ENCODE measurements at regions not wholly inside any gene's neighbourhood (a gene's known extent, or its start where the extent isn't known, plus 50 kb on each side); places are given as distances from the start of the nearest gene placed in this dataset.
"Not testable (repeated sequence)": the region's sequence is repeated elsewhere in the genome, so short reads cannot be mapped to it uniquely, and the experiment has no call there.

DNA sequence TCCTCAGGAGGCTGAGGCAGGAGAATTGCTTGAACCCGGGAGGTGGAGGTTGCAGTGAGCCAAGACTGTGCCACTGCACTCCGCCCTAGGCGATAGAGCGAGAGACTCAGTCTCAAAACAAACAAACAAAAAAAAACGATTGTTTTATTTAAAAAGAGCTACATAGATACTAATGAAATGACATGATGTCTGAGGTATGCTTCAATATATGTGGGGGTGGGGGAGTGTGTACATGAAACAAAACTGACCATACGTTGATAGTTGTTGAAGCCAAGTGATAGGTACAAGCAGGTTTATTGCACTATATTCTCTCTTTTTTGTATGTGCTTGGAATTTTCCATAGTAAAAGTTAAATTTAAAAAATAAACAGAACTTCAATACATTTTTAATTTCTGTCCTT is 240.1 kb downstream of the TFAP2A start:
- DNase-seq: no peak

DNA sequence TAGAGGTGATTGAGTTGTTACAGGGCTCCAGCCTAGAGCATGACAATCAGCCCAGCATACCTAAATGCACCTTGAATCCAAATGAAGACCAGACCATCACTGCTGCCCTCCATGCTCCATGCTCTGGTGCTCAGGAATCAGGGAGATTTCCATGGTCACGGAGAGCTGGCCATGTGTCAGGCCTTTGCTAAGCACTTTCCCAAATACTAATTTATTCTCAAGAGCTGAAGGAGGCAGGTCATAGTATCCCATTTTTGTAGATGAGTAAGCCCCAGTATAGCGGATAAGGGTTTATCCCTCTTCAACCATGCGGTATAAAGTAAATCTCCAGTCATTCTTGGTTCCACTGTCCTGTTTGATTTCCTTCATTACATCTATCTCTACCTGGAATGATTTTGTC is 240.8 kb downstream of the TFAP2A start:
- DNase-seq: no peak

DNA sequence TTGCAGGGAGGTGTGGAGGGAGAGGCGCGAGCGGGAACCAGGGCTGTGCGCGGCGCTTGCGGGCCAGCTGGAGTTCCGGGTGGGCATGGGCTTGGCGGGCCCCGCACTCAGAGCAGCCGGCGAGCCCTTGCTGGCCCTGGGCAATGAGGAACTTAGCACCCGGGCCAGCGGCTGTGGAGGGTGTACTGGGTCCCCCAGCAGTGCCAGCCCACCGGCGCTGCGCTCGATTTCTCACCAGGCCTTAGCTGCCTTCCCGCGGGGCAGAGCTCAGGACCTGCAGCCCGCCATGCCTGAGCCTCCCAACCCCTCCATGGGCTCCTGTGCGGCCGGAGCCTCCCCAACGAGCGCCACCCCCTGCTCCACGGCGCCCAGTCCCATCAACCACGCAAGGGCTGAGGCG is 243.2 kb downstream of the TFAP2A start:
- DNase-seq: not testable (repeated sequence)

DNA sequence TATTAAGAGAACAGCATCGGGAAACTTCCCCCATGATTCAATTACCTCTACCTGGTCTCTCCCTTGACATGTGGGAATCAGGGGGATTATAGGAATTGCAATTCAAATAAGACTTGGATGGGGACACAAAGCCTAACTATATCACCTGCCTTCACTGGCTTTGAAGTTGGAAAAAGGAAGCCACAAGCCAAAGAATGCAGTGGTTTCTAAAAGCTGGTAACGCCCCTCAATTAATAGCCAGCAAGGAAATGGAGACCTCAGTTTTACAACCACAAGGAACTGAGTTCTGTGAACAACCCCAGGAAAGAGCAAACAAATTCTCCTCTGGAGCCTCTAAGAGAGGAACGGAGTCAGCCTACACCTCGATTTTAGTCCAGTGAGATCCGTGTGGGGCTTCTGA is 244.1 kb downstream of the TFAP2A start:
- DNase-seq: no peak

DNA sequence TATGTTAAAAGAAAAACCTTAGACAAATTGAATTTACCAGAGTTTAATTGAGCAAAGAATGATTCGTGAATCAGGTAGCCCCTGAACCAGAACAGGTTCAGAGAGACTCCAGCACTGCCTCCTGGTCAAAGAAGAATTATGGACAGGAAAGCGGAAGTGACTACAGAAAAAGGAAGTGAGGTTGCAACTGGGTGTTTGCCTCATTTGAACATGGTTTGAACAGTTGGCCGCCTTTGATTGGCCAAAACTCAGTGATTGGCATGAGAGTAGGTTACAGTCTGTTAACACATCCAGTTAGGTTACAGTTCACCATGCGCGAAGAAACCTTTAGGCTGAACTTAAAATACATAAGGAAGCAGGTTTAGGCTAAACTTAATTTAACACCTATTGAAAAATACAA is 248.8 kb downstream of the TFAP2A start:
- DNase-seq: no peak

DNA sequence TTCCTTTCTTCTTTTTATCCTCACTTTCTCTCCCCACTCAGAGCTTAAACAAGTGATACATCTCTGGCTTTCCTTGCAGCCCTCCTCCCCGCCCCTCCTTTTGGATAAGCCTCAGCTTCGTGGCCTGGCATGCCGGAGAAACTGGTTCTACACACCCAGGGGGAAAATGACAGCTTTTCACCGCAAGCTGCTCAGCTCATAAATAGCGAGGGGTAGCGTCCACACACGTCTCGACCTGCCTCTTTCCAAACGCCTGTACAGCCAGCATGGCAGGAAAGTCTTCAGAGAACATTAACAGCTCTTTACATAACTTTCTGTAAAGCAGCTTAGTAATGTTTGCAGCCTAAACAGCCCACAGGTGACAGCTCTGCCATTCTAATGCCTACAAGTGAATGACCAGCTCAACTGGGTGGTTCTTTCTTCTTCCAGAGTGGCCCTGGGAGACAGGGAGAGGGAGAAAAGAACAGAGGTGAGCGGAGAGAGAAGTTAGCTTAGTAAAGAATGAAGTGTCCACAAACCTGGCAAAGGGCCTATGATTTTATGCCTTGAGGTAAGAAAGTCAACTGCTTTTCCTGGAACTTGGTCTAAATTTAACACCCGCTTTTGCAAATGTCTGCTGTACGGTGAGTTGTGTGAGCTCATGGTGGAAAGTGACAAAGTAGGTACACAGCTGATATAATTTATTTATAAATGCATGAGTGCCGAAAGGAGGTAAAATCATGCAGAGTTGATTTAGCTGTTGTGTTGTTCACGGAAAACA is 251.5 kb downstream of the TFAP2A start:
- DNase-seq: no peak

DNA sequence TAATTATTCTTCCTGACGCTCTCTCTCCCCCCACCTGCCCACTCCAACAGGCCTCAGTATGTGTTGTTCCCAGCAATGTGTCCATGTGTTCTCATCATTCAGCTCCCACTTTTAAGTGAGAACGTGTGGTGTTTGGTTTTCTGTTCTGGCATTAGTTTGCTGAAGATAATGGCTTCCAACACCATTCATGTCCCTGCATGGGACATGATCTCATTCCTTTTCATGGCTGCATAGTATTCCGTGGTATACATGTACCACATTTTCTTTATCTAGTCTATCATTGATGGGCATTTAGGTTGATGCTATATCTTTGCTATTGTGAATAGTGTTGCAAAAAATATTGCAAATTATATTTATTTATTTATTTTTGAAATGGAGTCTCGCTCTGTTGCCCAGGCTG is 258.0 kb downstream of the TFAP2A start:
- no peak for DNase-seq

DNA sequence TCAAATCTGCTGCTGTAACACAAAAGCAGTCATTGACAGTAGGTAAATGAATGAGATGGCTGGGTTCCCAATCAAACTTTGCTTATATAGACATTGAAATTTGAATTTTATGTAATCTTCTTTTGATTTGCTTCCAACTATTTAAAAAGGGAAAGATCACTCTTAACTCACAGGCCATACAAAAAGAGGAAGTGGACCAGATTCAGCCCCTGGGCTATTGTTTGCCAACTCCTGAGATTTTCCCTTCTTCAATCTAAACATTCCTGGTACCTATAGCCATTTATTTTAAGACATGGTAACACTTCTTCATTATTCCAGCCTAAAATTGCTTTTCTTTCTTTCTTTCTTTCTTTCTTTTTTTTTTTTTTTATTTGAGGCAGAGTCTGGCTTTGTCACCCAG is 260.6 kb downstream of the TFAP2A start:
- DNase-seq: no peak

DNA sequence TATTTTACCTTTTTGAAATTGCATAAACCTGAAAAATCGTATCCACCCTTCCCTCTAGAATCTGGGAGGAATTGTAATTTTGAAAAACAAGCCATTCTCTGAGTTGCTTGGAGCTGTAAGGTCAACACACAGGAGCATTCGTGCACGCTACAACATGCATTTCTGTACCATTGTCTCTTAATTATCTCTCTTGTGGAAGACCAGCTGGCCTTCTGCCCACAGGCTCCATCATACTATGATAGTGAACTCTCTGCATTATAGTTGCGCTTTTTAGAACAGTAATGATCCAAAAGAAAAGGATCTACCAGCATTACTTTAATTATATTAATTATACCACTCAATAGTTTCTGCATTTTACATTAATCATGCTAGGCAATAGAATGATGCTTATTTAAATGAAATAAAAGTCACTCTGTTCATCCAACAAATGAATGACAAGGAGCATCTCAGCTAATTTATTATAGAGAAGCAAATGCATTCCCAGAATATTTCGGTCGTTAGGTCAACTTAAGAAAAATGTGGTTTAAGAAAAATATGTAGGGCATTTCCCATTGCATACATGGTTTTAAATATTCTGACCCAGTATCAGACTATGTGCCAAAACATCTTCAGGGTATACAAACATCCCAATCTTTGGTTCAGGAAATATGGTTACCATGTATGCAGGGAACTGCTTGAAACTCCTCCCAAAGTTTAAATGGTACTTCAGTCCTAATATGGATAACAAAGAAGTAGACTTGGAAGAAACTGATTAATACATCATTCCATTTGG is 263.5 kb downstream of the TFAP2A start:
- peak; percentile 18 for DNase-seq

DNA sequence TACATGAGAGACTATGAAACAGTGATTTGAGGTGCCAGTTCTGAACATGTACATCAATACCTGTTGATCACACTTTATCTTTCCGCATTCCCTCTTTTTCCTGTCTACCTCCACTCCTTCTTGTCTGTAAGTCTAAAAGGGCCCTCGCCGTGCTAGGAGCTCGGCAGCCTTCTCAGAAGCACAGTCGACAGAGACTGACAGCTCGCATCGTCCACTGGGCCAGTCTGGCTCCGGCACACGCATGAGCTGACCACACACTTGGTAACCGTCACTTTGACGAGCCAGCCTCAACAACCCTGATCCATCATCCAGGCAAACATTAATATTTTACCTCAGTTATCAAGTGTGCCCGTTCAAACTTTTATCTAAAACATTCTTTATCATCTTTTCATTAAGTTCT is 265.3 kb downstream of the TFAP2A start:
- no peak for DNase-seq

DNA sequence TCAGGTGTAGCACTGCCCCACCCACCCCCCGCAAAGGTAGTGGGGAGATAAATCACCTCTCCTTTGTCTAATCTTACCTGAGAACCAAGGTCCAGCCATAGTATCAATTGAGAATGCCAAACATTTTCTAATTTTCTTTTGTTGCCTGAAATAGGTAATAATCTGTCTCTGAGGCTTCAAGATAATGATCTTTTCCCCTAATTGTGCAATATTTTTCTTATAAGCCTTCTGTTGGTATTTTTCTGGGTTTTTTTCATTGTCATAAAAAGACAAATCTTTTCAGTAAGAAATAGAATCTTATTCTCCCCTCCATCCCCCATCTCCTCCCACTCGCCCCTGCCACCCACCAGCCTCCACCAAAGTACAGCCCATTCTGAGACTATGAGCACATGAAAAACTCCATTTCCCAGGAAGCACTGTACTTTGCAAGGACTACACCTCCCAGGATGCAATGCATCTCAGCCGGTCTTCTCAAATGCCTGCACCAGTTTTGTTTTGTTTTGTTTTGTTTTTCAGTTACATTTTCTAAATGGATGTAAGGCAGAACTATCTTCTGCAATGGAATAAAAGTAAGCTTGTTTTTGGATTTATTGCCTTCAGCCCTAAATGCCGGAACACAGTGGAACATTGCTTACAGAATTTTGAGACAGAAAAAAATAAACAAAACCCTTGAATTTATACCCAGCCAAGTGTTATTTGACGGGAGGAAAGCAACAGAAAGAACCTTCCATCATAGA is 268.0 kb downstream of the TFAP2A start:
- DNase-seq: peak; percentile 7

DNA sequence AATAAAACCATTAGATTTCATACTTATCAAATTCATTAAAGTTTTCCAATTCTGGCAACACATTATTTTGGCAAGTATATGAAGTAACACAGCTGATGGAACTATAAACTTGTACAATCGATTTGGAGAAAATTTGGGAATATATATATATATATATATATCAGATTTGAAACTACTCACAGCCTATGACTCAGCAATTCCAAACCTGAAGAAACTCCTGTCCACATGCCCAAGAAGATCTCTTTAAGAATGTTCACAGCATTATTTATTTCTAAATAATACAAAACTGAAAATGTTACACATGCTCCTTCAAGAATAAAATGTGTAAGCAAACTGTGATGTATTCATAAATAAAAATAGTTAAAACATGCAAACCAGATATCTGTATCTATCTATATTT is 270.1 kb downstream of the TFAP2A start:
- no peak for DNase-seq

DNA sequence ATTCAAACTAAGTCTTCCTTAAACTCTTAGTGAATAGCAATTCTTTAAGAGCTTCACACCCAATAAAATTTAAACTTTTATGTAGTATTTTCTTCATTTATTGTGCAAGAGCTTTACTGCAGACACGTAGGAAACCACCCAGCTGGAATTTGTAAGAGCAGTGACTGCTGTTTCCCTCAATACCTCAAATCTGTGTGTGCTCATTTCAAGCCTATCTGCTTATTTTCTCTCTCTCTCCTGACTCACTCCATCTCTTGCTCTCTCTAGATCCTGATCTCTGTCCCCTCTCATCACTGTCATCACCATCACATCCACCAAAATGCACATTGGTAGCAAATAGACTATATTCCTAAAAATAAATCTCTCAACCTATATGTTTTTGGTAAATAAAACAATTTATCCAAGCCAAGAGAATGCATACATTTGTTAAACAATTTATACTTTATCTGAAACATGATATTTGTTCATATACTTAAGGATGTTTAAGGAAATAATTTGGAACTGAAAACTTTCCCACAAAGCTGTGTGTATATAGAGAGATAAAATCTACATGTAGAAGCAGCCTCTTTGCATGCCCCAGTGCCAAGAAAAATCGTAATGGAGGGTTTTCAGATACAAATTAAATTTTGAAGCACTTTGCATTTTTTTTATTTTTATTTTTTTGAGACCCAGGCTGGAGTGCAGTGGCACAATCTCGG is 273.0 kb downstream of the TFAP2A start:
- DNase-seq: no peak

DNA sequence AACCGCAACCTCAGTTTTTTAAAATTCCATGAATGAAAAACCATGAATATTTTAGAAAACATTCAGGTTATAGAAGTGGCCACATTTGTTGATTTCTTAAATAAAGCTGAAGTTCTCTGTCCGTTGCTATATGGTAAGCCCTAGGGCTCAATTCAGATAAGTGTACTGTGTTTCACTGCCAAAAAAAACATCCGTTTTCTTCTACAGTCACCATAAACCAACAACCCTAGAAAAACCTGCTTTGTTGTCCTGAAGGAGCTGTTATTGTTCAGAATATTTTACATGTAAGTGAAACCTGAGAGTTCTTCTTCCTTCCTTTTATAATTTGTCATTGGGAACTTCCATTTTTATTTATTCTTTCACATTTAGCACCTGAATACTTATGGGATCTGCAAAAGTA is 274.1 kb downstream of the TFAP2A start:
- DNase-seq: no peak

DNA sequence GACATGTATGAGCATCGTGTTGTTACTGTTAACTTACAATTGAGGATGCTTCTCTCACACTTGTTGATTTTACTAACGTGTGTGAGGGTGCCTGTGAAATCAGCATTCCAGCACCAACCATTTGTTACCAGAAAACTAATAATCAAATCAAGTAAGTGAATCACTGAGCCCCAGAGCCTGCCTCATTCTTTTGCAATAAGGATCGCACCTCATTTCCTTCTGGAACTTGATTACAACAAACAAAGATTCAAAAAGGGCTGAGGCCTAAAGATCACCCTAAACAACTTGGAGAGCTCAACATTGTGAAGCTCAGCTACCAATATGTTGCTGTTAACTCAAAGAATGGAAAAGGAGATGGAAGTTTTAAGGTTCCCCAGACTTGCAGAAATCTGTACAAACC is 274.7 kb downstream of the TFAP2A start:
- DNase-seq: no peak

DNA sequence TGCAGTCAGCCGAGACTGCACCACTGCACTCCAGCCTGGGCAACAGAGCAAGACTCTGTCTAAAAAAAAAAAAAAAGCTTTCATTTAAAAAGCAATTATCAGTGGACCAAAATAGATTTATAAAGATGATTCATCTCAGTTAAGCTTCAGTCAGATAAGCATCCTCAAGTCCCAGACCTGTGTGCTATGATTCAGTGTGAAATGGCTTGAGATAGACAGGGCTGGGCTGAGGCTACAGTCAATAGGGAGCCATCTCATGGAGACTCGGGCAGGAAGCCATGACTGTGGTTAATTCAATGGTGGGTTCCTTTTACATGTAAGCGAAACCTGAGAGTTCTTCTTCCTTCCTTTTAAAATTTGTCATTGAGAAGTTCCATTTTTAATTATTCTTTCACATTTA is 276.0 kb downstream of the TFAP2A start:
- peak; percentile 28 for DNase-seq

DNA sequence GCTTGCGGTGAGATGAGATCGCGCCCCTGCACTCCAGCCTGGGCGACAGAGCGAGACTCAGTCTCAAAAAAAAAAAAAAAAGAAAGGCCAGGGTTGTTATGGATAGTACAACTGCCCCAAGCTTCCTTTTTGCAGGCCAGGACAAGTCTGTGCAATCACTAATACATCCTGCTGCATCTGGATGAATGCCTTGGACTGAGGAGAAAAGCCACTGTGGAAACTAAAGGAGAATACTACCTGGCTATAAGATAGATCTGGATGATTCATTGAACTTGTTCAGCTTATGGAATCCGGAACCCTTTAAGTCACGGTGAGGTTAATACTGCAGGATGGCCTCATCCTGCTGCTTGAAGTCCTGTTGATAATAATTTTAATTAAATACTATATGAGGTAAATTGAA is 278.2 kb downstream of the TFAP2A start:
- DNase-seq: no peak

DNA sequence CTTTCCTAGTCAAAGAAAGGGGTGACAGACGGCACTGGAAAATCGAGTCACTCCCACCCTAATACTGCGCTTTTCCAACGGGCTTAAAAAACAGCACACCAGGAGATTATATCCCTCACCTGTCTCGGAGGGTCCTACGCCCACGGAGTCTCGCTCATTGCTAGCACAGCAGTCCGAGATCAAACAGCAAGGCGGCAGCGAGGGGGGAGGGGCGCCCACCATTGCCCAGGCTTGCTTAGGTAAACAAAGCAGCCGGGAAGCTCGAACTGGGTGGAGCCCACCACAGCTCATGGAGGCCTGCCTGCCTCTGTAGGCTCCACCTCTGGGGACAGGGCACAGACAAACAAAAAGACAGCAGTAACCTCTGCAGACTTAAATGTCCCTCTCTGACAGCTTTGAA is 280.7 kb downstream of the TFAP2A start:
- not testable (repeated sequence) for DNase-seq

DNA sequence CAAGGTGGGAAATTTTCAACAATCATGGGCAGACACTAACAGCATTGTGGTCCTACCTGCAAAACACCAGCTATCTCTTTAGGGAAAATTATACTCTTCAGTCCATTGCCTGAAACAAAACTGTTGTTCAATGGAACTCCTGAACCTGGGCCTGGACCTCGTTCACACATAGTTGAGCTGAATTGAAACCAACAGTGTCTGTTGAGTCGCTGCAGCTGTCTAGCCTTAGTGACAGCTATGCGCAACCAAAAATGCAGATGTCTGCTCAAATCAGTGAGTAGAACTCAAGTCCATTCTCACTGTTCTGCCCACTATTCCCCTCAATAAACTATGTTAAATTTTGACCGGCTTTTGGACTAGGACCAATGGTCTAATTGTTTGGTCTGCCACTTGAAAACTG is 286.2 kb downstream of the TFAP2A start:
- DNase-seq: no peak

DNA sequence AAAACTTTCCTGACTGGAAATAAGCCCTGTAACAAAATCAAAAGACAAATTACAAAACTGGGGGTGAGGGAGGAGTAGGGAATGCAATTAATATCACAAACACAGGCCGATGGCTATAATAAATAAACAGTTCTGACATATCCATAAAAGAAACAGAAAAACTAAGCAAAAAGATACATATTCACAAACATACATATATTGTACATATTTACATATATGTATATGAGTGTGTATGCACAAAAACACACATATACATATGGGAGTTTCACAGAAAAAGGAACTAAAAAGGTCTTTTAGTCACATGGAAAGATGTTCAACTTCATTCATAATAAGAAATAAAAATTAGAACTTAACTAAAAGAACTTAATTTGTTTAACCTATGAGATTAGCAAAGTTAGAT is 292.7 kb downstream of the TFAP2A start:
- DNase-seq: no peak

DNA sequence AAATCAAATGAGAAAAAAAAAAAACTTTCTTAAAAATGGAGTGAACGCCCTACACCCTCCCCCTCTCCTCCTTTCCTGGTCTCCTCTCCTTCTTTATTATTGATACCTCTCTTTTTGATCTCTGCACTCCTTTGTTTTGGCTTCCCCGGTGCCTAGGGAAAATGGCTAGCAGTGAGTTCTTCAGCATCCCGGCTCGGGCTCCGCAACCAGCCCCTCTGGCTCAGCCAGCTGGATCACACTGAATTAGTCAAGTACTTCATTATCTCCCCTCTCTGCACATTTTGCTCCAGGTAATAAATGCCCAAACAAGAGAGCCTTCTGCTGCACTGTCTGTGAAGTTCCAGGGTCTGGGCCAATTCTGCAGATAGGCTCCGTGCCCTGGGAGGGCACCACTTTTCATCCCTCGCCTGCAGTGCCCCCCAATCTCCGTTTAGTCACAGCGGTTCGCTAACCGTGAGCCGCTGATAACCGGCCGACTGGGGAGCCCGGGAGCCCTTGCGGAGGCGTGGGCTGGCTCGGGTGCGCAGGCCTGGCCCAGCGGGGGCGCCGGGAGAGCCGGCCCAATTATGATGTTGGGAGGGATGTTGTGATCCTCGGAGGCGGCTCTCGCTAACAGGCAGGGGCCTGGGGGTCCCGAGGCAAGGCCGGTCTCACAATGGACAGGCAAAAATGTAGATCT is 301.9 kb downstream of the TFAP2A start:
- DNase-seq: no peak

DNA sequence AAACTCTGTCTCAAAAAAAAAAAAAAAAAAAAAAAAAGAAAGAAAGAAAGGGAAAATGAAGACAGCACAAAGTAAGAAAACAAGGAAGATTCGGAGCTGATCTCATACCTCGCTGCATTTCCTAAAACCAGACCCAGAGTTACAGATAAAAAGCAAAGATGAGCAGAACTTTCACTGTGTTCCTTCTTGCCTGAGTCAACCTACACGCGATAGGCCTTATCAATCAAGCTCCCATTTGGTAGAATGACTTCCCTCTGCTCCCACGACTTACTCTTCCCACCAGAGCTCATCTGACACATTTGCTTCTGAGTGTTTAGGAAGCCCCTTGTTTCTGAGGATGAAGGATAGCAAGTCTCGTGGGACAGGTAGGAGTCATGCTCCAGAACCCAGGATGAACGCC is 302.9 kb downstream of the TFAP2A start:
- DNase-seq: no peak
